Hepatocyte (in vitro differentiated cells): ENCODE measurements at regions not wholly inside any gene's neighbourhood (a gene's known extent, or its start where the extent isn't known, plus 50 kb on each side); places are given as distances from the start of the nearest gene placed in this dataset.

Experiments used
- DNase-seq: peaks from one replicate; pipeline ENCODE4 v3.0.0-alpha.2; 2016; ENCODE audit warnings: low spot score
- H2AFZ ChIP-seq: fragments of 200-600 bp; sonication (generic); 2 replicates; pipeline ENCODE4 v1.6.0; 2016; ENCODE audit warnings: antibody characterized with exemption, mild to moderate bottlenecking
- H3K27ac ChIP-seq: fragments of 200-600 bp; sonication (generic); 2 replicates; pipeline ENCODE4 v1.5.1; 2016; ENCODE audit warnings: mild to moderate bottlenecking
- H3K27me3 ChIP-seq: fragments of 200-600 bp; sonication (generic); 2 replicates; pipeline ENCODE4 v1.6.1; 2016
- H3K36me3 ChIP-seq: fragments of 200-600 bp; sonication (generic); replicated peaks from 2 replicates; pipeline ENCODE4 v1.5.1; 2016; ENCODE audit warnings: low read depth; ENCODE audit not compliant: insufficient read depth
- H3K4me1 ChIP-seq: fragments of 200-600 bp; sonication (generic); 2 replicates; pipeline ENCODE4 v1.5.1; 2016; ENCODE audit warnings: mild to moderate bottlenecking, moderate library complexity; ENCODE audit not compliant: insufficient read depth
- H3K4me2 ChIP-seq: fragments of 200-600 bp; sonication (generic); 2 replicates; pipeline ENCODE4 v1.6.0; 2016
- H3K4me3 ChIP-seq: fragments of 200-600 bp; sonication (generic); 2 replicates; pipeline ENCODE4 v1.5.1; 2016; ENCODE audit warnings: mild to moderate bottlenecking
- H3K79me2 ChIP-seq: fragments of 200-600 bp; sonication (generic); 2 replicates; pipeline ENCODE4 v1.6.0; 2017; ENCODE audit warnings: mild to moderate bottlenecking
- H3K9me2 ChIP-seq: fragments of 200-600 bp; sonication (generic); replicated peaks from 2 replicates; pipeline ENCODE4 v1.6.0; 2017; ENCODE audit warnings: mild to moderate bottlenecking; ENCODE audit not compliant: insufficient read depth
- H3K9me3 ChIP-seq: fragments of 200-600 bp; sonication (generic); 2 replicates; pipeline ENCODE4 v1.5.1; 2016; ENCODE audit warnings: low read depth, mild to moderate bottlenecking
- H4K20me1 ChIP-seq: fragments of 200-600 bp; sonication (generic); 2 replicates; pipeline ENCODE4 v1.6.0; 2016; ENCODE audit warnings: mild to moderate bottlenecking; ENCODE audit not compliant: insufficient read depth, poor library complexity, severe bottlenecking
- CTCF ChIP-seq: fragments of 200-600 bp; sonication (generic); IDR thresholded peaks from 2 replicates; pipeline ENCODE4 v1.5.1; 2016; ENCODE audit warnings: antibody characterized with exemption, mild to moderate bottlenecking; ENCODE audit not compliant: poor library complexity
- EZH2 ChIP-seq: fragments of 200-600 bp; sonication (generic); IDR thresholded peaks from 2 replicates; pipeline ENCODE4 v1.6.1; 2016; ENCODE audit warnings: antibody characterized with exemption, mild to moderate bottlenecking, borderline replicate concordance
- EZH2phosphoT487 ChIP-seq: fragments of 200-600 bp; sonication (generic); IDR thresholded peaks from one replicate; pipeline ENCODE4 v1.6.1; 2018; ENCODE audit warnings: antibody characterized with exemption, mild to moderate bottlenecking, low read depth, moderate library complexity; ENCODE audit not compliant: unreplicated experiment, severe bottlenecking
- WGBS: methylation state at CpG from one replicate; pipeline ENCODE4 v1.1.6; 2016; ENCODE audit warnings: low lambda C conversion rate; ENCODE audit errors: missing lambda C conversion rate; 5-methylcytosine and 5-hydroxymethylcytosine counted together

- Histone ChIP-seq H3K9me2 (no peaks in the 10 kb centered on the region), H3K4me2 (no peak overlapping the region), H3K27me3 (peaks cover 27% of the 10 kb centered on the region), H2AFZ (no peak overlapping the region), H3K36me3 (no peaks in the 10 kb centered on the region), H3K9me3 (no peaks in the 10 kb centered on the region), H3K4me1 (peaks cover 3% of the 10 kb centered on the region), H4K20me1 (no peaks in the 10 kb centered on the region), H3K27ac (no peak overlapping the region), H3K79me2 (no peaks in the 10 kb centered on the region), H3K4me3 (no peak overlapping the region)
- no peak for TF ChIP-seq EZH2phosphoT487
- no peak for DNase-seq
- WGBS, result 78% methylated on average over 4 of the region's 4 CpGs
These were observed 247.0 kb upstream of the POU3F1 start for GRCh38 chr1:38293567-38293966.

GRCh38 chr1:38292969-38293368 lies 246.4 kb upstream of the POU3F1 start:
- WGBS, result 90% methylated on average over 3 of the region's 3 CpGs
- H3K36me3 ChIP-seq, result no peaks in the 10 kb centered on the region
- H3K4me1 ChIP-seq, result peaks cover 3% of the 10 kb centered on the region
- H3K79me2 ChIP-seq, result no peaks in the 10 kb centered on the region
- H3K9me3 ChIP-seq, result no peaks in the 10 kb centered on the region
- no peak overlapping the region for H3K4me2 ChIP-seq
- no peaks in the 10 kb centered on the region for H3K9me2 ChIP-seq
- peaks cover 27% of the 10 kb centered on the region for H3K27me3 ChIP-seq
- H3K4me3 ChIP-seq, result no peak overlapping the region
- H2AFZ ChIP-seq, result no peak overlapping the region
- TF ChIP-seq CTCF (no peak), EZH2phosphoT487 (no peak), EZH2 (no peak)
- no peak for DNase-seq
- no peaks in the 10 kb centered on the region for H4K20me1 ChIP-seq
- H3K27ac ChIP-seq, result no peak overlapping the region

GRCh38 chr1:38291906-38292521 lies 245.4 kb upstream of the POU3F1 start:
- 23% methylated on average over 25 of the region's 26 CpGs for WGBS
- Histone ChIP-seq H3K4me2 (peak overlapping the region; percentile 66), H3K27me3 (peaks cover 27% of the 10 kb centered on the region), H3K4me3 (no peak overlapping the region), H3K9me2 (no peaks in the 10 kb centered on the region), H3K27ac (no peak overlapping the region), H3K36me3 (no peaks in the 10 kb centered on the region), H3K4me1 (peaks cover 3% of the 10 kb centered on the region), H3K9me3 (no peaks in the 10 kb centered on the region), H4K20me1 (no peaks in the 10 kb centered on the region), H2AFZ (peak overlapping the region; percentile 11), H3K79me2 (no peaks in the 10 kb centered on the region)
- no peak for DNase-seq
- TF ChIP-seq EZH2 (no peak), EZH2phosphoT487 (no peak), CTCF (no peak)

- H3K79me2 ChIP-seq, result no peaks in the 10 kb centered on the region
- no peaks in the 10 kb centered on the region for H3K36me3 ChIP-seq
- no peak overlapping the region for H3K4me2 ChIP-seq
- peaks cover 27% of the 10 kb centered on the region for H3K27me3 ChIP-seq
- no peaks in the 10 kb centered on the region for H3K9me2 ChIP-seq
- H3K9me3 ChIP-seq, result no peaks in the 10 kb centered on the region
- WGBS, result 55% methylated on average over 3 of the region's 3 CpGs
- H2AFZ ChIP-seq, result no peak overlapping the region
- TF ChIP-seq EZH2phosphoT487, result no peak
- TF ChIP-seq EZH2, result no peak
- TF ChIP-seq CTCF, result no peak
- no peak for DNase-seq
- no peaks in the 10 kb centered on the region for H4K20me1 ChIP-seq
- peaks cover 3% of the 10 kb centered on the region for H3K4me1 ChIP-seq
- H3K27ac ChIP-seq, result no peak overlapping the region
- no peak overlapping the region for H3K4me3 ChIP-seq
These were observed 244.7 kb upstream of the POU3F1 start for GRCh38 chr1:38291336-38291735.
